ENCODE measurements at regions not wholly inside any gene's neighbourhood (a gene's known extent, or its start where the extent isn't known, plus 50 kb on each side); places are given as distances from the start of the nearest gene placed in this dataset.
"Not testable (repeated sequence)": the region's sequence is repeated elsewhere in the genome, so short reads cannot be mapped to it uniquely, and the experiment has no call there.

- Histone ChIP-seq H3K4me1 (no peaks in the 10 kb centered on the region), H3K27me3 (no peaks in the 10 kb centered on the region), H3K36me3 (no peaks in the 10 kb centered on the region), H3K27ac (no peak overlapping the region), H3K9me3 (no peaks in the 10 kb centered on the region), H3K4me3 (no peak overlapping the region)
- DNase-seq (ENCODE audit: extremely low spot score in 2 of 2) = no peak
- intact Hi-C loops (cut with DNase I) = no loop called here
- TF ChIP-seq POLR2AphosphoS5 (IDR thresholded peaks at IDR 0.05; ENCODE audit: insufficient read depth in 1 of 2, low read depth in 1 of 2) (no peak), POLR2A (IDR thresholded peaks at IDR 0.05) (no peak), CTCF (IDR thresholded peaks at IDR 0.05) (no peak)
Measured at GRCh38 chr14:106651016-106651415, 1124.6 kb downstream of the TMEM121 start.

- intact Hi-C loops (cut with DNase I) = no loop called here
- Histone ChIP-seq H3K4me1 (no peaks in the 10 kb centered on the region), H3K27ac (no peak overlapping the region), H3K9me3 (no peaks in the 10 kb centered on the region), H3K27me3 (no peaks in the 10 kb centered on the region), H3K4me3 (no peak overlapping the region), H3K36me3 (no peaks in the 10 kb centered on the region)
- no peak for DNase-seq (ENCODE audit: extremely low spot score in 2 of 2)
- TF ChIP-seq CTCF (IDR thresholded peaks at IDR 0.05) (no peak), POLR2AphosphoS5 (IDR thresholded peaks at IDR 0.05; ENCODE audit: insufficient read depth in 1 of 2, low read depth in 1 of 2) (no peak), POLR2A (IDR thresholded peaks at IDR 0.05) (no peak)
Measured at GRCh38 chr14:106652494-106652893, 1126.1 kb downstream of the TMEM121 start.

GRCh38 chr14:106657460-106657859, 1131.1 kb downstream of the TMEM121 start:
- no peak for DNase-seq (ENCODE audit: extremely low spot score in 2 of 2)
- intact Hi-C loops (cut with DNase I) = no loop called here
- no peak for TF ChIP-seq POLR2A (IDR thresholded peaks at IDR 0.05)
- no peak for TF ChIP-seq POLR2AphosphoS5 (IDR thresholded peaks at IDR 0.05; ENCODE audit: insufficient read depth in 1 of 2, low read depth in 1 of 2)
- no peak for TF ChIP-seq CTCF (IDR thresholded peaks at IDR 0.05)
- Histone ChIP-seq H3K4me3 (no peak overlapping the region), H3K27me3 (no peaks in the 10 kb centered on the region), H3K36me3 (no peaks in the 10 kb centered on the region), H3K4me1 (no peaks in the 10 kb centered on the region), H3K9me3 (no peaks in the 10 kb centered on the region), H3K27ac (no peak overlapping the region)

GRCh38 chr14:106658066-106658860, 1131.9 kb downstream of the TMEM121 start:
- H3K27me3 ChIP-seq; DNase-seq (ENCODE audit: extremely low spot score in 2 of 2); H3K27ac ChIP-seq; H3K36me3 ChIP-seq; intact Hi-C loops (cut with DNase I); H3K4me1 ChIP-seq; H3K4me3 ChIP-seq; H3K9me3 ChIP-seq: not testable (repeated sequence)

- DNase-seq (ENCODE audit: extremely low spot score in 2 of 2); H3K36me3 ChIP-seq; intact Hi-C loops (cut with DNase I); H3K27ac ChIP-seq; H3K4me3 ChIP-seq; H3K27me3 ChIP-seq; H3K9me3 ChIP-seq; H3K4me1 ChIP-seq: not testable (repeated sequence)
- TF ChIP-seq CTCF (IDR thresholded peaks at IDR 0.05) = peak in 1 of 3 experiments; percentile 8
Measured at GRCh38 chr14:106661561-106661960, 1135.2 kb downstream of the TMEM121 start.
